OCI-LY1 (cell line): ENCODE measurements at regions not wholly inside any gene's neighbourhood (a gene's known extent, or its start where the extent isn't known, plus 50 kb on each side); places are given as distances from the start of the nearest gene placed in this dataset.

Experiments used
- CTCF ChIP-seq: fragments of 200-600 bp; sonication (generic), shearing (Covaris generic); IDR thresholded peaks from 2 replicates; pipeline ENCODE4 v1.5.1; 2017; ENCODE audit warnings: mild to moderate bottlenecking, antibody characterized with exemption, low read length, moderate library complexity, mixed read lengths
- EZH2 ChIP-seq: fragments of 200-600 bp; sonication (generic), shearing (Covaris generic); IDR thresholded peaks from 2 replicates; pipeline ENCODE4 v1.8.0; 2017; ENCODE audit warnings: borderline replicate concordance, mixed run types, mild to moderate bottlenecking, antibody characterized with exemption, low read length, moderate library complexity, mixed read lengths

- TF ChIP-seq CTCF (no peak), EZH2 (no peak)
Measured at GRCh38 chr1:164163289-164163849, 395.6 kb upstream of the PBX1 start.
